HG03135 (cell line): ENCODE measurements at regions not wholly inside any gene's neighbourhood (a gene's known extent, or its start where the extent isn't known, plus 50 kb on each side); places are given as distances from the start of the nearest gene placed in this dataset.
A peak's percentile ranks its signal among the peaks of the same experiment; 100 is the strongest.
"Not testable (repeated sequence)": the region's sequence is repeated elsewhere in the genome, so short reads cannot be mapped to it uniquely, and the experiment has no call there.

Experiments used
- ATAC-seq: cut with Tn5 transposase; IDR thresholded peaks from one replicate; pipeline ENCODE4 v1.9.1; 2021; ENCODE audit warnings: mild to moderate bottlenecking, moderate library complexity; ENCODE audit not compliant: unreplicated experiment

- ATAC-seq = no peak
These were observed 270.6 kb downstream of the KLF5 start for GRCh38 chr13:73329355-73329754.

DNA sequence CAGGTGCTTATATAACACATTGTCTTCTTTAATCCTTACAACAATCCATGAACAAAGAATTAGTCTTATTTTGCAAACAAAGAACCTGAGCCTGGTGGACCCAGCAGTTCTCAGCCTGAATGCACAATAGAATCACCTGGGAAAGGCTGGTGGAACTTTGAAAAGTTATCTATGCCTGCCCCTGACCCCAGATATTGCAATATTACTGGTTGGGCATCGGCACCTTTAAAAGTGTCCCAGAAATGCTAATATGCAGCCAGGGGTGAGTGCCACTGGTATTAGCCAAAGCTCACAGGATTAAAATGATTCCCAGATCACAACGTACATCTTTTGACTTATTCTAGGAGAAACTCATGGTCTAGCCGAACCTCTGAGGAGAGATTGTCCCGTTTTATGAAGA lies 268.8 kb downstream of the KLF5 start:
- no peak for ATAC-seq

DNA sequence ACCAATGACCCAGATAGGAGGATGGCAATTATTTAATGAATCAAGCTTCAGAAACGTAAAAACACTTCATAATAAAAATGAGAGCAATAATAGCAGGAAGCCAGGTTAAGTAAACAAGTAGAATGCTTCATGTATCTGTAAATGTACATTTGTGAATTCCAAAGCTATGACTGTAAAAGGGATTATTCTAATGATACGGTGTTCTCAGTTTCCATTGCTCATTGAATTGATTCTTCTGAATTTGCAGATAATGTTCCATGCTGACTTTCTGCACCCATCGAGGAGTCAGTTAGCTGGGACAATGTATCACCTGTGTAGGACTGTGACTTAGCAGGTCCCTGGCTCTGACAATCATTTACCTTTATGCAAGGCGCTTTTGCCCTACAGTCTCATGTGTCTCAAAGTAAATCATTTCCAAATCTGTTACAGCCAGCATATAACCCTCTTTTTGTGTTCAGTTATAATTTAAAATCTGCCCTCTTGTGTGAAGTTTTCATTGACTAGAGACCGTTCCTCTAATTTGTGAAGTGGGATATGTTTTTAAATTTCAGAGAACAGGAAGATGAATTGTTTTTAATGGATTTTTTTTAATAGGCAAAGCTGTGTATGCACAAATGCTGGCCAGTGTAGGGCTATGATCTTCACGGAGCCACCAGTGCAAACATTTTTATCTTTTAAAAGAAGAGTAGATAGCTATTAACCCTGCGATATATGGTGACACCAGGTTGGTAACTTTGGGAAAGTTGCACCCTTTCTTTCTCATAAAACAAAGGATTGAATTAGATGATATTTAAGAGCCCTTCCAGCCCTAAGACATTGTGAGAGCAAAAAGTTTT lies 267.1 kb downstream of the KLF5 start:
- ATAC-seq = peak; percentile 81

DNA sequence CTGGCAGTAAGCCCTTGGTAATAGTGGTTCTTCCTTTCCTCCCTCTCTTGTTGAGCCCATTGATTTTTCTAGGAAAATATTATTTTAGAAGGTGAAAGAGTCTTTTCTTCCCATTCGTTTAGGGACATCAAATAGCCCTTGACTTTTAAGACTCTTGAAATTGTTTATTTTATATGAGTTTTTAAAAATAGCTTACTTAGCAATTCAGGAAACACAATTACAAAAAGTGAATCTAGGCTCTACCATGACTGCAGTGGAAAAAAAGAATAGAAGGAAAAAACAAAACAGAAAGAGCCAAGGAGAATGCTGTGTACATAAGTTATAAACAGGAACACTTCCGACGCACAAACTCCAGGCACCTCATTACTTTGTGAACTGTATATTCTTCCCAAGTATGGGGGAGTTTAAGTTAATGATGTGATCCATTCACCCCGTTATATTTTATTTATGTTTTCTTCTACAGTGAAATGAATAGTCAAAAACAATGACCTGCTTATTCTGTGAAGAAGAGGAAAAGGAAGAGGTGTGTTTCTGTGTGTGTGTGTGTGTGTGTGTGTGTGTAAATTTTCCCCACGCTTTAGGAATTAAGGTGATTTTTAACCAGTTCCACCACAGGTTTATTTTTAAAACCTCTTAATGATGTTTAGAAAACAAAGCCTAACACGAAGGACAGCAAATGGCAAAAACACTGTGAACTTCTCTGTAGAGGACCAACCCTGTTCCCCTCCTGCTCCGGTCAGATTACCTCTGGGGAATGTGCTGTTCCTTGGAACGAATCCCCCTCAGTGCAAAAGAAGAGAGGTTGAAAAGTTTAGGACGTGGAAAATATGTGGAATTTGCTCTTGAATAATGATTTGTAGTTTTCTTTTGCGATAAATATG lies 266.3 kb downstream of the KLF5 start:
- ATAC-seq = no peak

- no peak for ATAC-seq
These were observed 264.8 kb downstream of the KLF5 start for GRCh38 chr13:73323615-73324014.

DNA sequence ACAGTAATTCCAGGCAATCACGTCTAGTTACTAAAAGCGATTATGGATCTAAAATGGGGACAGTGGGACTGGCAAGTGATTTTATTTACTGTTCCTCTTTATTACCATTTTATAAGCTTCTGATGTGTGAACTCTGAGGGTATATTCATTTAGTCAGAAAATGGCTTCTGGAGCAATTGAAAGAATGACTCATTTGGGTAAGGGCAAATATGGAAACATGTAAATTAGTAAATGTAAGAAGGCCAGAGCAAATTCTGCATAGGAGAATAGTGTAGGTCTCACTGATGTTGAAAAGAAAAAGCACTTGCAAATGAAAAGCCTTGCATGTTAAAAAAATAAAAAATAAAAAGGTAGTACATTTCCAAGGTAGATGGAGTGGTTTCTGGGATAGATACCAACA lies 262.2 kb downstream of the KLF5 start:
- ATAC-seq = no peak

DNA sequence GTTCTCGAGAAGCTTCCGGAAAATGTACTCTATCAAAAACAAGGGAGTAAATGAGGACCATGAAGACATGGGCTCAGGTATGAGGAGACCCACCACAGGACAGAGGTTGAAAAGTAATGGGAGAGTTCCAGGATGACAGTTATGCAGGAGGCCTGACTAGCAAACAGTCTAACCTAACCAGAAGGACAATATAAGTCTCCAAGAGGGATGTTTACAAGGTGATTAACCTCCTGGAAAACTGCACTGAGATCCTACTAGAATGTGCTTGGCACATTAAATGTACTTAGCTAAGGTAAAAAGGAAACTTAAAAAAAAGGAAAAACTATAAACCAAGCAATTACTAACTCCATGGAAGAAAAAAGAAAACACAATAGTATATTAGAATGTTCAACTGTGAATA lies 258.3 kb downstream of the KLF5 start:
- ATAC-seq = no peak

DNA sequence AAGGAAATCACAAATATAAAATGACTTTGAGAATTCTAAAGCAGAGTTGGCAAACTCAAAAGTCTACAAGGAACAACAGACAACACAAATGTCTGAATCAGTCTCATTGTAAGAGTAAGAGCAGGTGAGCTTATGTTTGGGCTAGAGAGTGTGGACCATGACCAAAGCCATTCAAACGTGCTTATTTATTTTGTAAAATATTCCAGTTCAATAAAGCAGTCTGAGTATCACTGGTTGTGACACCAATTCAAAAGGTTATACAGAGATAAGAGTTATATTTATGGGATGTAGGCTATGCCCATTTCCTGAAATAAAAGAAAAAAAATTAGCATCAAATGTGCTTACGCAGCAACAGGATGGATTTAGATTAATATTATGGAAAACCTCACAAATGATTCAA lies 251.6 kb downstream of the KLF5 start:
- no peak for ATAC-seq

GRCh38 chr13:73307481-73307880 lies 248.7 kb downstream of the KLF5 start:
- no peak for ATAC-seq

- ATAC-seq = no peak
These were observed 247.9 kb downstream of the KLF5 start for GRCh38 chr13:73306688-73307087.

GRCh38 chr13:73304442-73304841 lies 245.6 kb downstream of the KLF5 start:
- no peak for ATAC-seq

DNA sequence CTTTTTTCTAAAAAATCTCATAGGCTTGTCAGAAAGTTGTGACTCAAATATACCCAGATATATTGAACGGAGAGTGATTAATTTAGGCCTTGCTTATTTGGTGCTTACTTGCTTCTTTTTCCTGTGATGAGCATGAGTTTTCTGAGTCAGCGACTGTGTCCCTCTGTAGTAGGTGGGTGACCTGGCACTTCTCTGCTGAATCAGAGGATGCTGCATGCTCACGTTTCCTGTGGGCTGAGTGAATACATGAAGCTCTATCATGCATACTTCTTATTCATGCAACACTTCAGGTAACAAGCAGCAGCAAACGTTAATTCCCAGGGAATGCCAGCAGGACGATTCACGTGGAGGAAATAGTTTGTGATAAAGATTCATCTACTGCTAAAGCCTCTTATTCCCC lies 245.0 kb downstream of the KLF5 start:
- no peak for ATAC-seq

DNA sequence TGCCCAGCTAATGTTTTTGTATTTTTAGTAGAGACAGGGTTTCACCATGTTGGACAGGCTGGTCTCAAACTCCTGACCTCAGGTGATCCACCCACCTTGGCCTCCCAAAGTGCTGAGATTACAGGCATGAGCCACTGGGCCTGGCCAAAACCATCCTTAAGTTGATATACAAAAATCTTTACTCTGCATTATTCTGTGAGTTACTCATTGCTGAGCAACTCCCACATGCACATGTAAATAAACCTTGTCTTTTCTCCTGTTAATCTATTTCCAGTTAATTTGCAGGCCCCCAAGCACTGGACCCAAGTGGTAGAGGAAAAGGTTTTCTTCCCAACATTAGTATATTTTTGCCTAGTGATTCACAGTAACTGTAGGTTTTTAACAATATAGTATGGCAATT lies 242.8 kb downstream of the KLF5 start:
- ATAC-seq = not testable (repeated sequence)

DNA sequence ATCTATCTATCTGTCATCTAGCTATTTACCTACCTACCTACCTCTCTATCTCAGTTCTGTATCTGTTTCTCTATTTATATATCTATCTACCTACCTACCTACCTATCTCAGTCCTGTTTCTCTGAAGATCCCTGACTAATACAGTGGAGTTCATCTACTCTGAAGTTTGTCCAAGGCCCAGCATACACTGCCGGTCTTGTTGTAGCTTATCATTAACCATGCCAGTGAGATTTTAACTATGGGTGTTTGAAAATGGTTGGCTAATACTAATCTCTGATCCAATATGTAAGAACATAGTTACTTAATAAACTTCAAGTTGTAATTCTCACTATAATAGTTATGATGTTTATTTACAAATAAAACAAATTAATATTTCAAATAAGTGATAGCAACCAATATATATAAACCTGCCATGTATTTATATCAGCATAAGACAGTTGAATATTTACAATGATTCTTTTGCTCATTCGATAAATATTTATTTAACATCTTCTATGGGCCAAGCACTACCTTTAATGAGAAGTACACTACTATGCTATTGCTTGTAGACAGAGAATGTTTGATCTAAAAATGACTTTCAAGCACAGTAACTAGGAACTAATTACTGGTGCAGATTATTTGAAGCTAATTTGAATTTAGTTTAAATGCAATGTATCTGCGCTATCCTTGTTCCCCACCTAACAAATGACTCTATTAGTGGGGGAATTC lies 242.1 kb downstream of the KLF5 start:
- no peak for ATAC-seq

GRCh38 chr13:73299787-73300186 lies 241.0 kb downstream of the KLF5 start:
- ATAC-seq = no peak

DNA sequence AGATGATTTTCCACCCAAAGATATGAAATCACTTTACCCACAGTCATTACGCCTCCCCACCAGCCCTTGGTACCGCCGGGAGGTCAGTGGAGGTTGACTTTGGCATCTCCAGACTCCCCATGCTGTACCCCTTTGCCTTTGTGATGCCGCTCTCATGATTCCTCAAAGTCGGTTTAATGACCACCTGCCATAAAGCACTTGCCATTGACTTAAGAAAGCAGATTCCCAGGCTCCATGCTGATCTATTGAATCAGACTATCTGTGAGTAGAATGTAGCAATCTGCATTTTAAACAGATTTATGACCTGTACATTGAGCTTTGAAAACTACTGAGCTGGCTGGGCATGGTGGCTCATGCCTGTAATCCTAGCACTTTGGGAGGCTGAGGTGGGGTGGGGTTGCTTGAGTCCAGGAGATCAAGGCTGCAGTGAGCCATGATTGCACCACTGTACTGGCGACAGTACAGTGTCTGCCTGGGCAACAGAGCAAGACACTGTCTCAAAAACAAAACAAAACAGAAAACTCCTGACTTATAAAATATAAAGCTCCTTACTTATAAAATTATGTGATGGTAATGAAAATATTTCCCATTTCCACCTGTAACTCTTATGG lies 235.2 kb downstream of the KLF5 start:
- no peak for ATAC-seq

DNA sequence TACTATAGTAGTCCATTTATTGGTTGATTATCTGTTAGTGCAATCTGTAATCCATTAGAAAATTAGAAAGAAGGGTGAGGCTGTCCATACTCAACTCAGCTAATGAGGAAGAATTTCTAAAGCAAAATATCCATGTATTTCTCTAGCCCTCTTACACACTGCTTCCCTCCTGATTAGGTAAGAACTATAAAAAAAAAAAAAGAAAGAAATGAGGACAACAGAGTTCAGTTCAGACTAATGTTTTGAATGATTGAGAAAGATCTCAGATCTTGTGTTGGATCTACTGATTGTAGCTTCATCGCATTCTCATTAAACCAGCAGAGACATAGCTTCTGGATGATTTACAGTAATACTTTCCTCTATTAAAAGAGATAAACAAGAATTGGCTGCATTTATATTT lies 233.3 kb downstream of the KLF5 start:
- ATAC-seq = no peak

- ATAC-seq = no peak
These were observed 232.0 kb downstream of the KLF5 start for GRCh38 chr13:73290844-73291243.

DNA sequence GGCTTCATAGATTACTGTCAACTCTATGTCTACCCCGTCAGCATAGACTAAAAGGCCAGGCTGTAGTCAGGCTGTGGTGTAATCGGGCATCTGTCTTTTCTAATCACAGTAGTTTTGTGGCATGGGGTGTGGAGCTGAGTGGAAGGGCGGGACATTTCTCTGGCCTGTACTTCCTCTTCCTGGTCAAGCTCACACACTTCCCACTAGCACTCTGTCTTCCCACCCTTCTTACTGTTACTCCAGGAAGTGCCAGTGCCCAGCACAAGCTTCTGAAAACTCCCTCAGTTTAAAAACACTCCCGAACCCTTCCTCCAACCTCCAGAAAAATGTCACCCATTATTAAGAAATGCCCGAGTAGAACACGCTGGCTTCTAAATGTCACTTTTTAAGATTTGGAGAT lies 229.8 kb downstream of the KLF5 start:
- no peak for ATAC-seq

DNA sequence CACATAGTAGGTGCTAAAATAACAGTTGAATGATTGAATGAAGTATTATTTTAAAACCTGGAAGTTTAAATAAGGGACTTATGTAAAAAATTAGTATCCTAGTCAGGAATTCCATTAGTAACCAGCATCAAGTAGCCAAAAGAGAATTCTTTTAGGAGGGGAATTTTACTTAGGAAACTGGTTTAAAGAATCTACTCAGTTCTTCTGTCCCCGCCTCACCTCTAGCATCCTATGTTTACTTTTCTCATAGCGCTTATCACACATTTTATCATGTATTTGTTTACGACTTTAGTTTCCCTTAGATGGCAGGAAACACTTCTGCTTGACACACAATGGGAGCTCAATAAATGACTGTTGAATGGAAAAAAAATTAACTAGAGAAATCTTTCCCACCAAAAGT lies 229.0 kb downstream of the KLF5 start:
- ATAC-seq = no peak
